H54 (cell line): ENCODE measurements at regions not wholly inside any gene's neighbourhood (a gene's known extent, or its start where the extent isn't known, plus 50 kb on each side); places are given as distances from the start of the nearest gene placed in this dataset.
"Not testable (repeated sequence)": the region's sequence is repeated elsewhere in the genome, so short reads cannot be mapped to it uniquely, and the experiment has no call there.

Experiments used
- DNase-seq: peaks from one replicate; pipeline ENCODE4 v3.0.0; 2011; ENCODE audit warnings: low spot score, mixed read lengths; ENCODE audit not compliant: insufficient read length
- FAIRE-seq: peaks from 3 replicates; lab custom pipeline; 2011; peaks lifted over from hg19 to GRCh38; lab: Jason Lieb, UNC
- POLR2A ChIP-seq: IDR thresholded peaks from 2 replicates; pipeline ENCODE4 v1.6.1; 2011; ENCODE audit warnings: low read depth, mild to moderate bottlenecking, low read length

- DNase-seq, result no peak
- no peak for FAIRE-seq
- TF ChIP-seq POLR2A, result no peak
These were observed 178.9 kb downstream of the RTP5 start for GRCh38 chr2:242048479-242048878.

DNA sequence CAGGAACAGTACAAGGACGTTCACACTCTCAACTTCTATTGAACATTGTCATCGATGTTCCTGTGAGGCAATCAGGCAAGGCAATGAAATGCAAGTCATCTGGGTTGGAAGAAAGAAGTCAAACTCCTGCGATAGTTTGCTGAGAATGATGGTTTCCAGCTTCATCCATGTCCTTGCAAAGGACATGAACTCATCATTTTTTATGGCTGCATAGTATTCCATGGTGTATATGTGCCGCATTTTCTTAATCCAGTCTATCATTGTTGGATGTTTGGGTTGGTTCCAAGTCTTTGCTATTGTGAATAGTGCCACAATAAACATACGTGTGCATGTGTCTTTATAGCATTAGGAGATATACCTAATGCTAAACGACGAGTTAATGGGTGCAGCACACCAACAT lies 180.0 kb downstream of the RTP5 start:
- not testable (repeated sequence) for FAIRE-seq, DNase-seq

DNA sequence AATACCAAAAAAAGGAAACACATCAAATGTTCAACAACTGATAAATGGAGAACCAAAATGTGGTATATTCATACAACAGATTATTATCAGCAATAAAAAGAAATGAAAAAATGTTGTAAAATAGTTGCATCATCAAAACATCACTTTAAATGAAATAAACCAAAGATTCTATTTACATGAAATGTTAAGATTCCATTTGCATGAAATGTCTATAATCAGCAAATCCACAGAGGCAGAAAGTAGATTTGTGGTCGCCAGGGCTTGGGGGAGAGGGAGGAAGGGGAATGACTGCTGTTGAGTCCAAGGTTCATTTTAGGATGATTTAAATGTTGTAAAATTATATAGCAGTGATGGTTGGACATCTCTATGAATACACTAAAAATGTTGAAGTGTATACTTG lies 181.9 kb downstream of the RTP5 start:
- no peak for FAIRE-seq
- no peak for DNase-seq
- no peak for TF ChIP-seq POLR2A

GRCh38 chr2:242052421-242052820 lies 182.9 kb downstream of the RTP5 start:
- no peak for TF ChIP-seq POLR2A
- DNase-seq (no peak), FAIRE-seq (no peak)

GRCh38 chr2:242053921-242054320 lies 184.4 kb downstream of the RTP5 start:
- no peak for DNase-seq
- FAIRE-seq, result no peak

DNA sequence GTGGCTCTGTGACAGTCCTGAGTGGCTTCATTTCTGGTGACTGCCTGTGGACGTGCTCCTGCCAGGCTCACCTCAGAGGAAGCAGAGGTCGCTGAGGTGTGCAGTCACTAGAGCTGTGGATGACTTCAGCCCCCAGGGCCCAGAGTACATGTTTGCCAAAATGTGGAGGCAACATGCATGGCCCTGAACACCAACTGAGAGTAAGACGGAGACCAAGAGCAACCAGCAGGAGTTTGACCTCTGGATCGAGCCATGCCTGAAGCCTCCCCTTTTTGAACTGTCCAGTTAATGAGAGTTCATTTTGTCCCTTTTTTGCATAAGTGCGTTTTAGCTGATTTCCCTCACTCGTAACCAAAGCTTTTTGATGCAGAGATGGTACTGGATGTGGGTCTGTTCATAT lies 184.9 kb downstream of the RTP5 start:
- DNase-seq (no peak), FAIRE-seq (no peak)

More at GRCh38 chr2:242053921-242054320, 184.4 kb downstream of the RTP5 start:
- TF ChIP-seq POLR2A, result no peak

GRCh38 chr2:242054881-242055801 lies 185.6 kb downstream of the RTP5 start:
- no peak for DNase-seq
- no peak for TF ChIP-seq POLR2A
- FAIRE-seq, result no peak

More for the DNA sequence above, 184.9 kb downstream of the RTP5 start:
- TF ChIP-seq POLR2A, result no peak

DNA sequence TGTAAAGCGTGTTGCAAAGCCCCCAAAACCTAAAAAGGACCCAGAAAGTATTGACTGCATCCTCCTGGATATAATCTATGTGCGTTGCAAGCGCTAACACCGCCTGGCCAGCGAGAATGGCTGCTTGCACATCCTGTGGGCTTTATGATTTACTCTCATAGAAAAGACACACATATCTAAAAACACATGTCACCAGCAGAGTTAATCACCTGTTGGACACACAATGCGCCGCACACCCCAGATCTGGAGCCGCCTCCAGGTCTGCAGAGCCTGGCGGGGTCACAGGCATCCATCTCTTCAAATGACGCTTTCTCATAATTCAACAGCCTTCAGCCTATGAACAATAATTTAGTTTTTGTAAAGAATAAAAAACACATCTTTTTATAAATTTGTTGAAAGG lies 186.5 kb downstream of the RTP5 start:
- no peak for FAIRE-seq
- no peak for TF ChIP-seq POLR2A
- no peak for DNase-seq

DNA sequence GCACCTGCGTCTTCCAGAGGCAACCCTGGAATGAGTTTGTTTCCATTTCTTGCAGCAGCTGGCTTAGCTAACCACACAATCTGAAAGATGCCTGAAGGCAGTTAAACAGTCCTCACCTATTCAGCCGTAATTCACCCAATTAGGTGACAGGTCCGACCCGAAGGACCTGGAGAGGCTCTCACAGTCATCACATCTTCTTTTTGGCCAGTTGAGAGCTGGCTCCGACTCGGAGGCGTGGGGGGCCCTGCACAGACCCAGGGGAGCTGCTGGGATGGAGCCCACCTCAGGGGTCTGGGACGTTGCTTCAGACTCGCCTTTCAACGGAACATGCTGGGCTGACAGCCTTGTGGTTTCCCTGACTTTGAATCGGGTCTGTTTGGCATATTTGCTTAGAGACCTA lies 187.3 kb downstream of the RTP5 start:
- DNase-seq (no peak), FAIRE-seq (no peak)
- TF ChIP-seq POLR2A, result no peak

- TF ChIP-seq POLR2A, result no peak
These were observed 188.0 kb downstream of the RTP5 start for GRCh38 chr2:242057379-242058040.

GRCh38 chr2:242058116-242058680 lies 188.7 kb downstream of the RTP5 start:
- FAIRE-seq, result no peak
- TF ChIP-seq POLR2A, result no peak
- DNase-seq, result no peak

More at GRCh38 chr2:242057379-242058040, 188.0 kb downstream of the RTP5 start:
- FAIRE-seq (no peak), DNase-seq (no peak)

DNA sequence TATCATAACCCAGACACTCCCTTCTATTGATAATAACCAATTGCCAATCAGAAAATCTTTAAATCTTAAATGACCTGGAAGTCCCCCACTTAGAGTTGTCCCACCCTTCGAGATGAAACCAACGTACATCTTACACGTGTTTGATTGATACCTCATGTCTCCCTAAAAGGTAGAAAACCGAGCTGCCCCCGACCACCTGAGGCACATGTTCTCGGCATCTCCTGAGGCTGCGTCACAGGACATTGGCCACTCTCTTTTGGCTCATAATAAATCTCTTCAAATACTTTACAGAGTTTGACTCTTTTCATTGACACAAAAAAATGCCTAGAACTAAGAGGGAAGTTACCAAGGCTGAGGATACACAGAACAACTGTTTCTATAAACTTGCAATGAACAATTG lies 190.0 kb downstream of the RTP5 start:
- no peak for TF ChIP-seq POLR2A
- no peak for FAIRE-seq
- DNase-seq, result no peak

DNA sequence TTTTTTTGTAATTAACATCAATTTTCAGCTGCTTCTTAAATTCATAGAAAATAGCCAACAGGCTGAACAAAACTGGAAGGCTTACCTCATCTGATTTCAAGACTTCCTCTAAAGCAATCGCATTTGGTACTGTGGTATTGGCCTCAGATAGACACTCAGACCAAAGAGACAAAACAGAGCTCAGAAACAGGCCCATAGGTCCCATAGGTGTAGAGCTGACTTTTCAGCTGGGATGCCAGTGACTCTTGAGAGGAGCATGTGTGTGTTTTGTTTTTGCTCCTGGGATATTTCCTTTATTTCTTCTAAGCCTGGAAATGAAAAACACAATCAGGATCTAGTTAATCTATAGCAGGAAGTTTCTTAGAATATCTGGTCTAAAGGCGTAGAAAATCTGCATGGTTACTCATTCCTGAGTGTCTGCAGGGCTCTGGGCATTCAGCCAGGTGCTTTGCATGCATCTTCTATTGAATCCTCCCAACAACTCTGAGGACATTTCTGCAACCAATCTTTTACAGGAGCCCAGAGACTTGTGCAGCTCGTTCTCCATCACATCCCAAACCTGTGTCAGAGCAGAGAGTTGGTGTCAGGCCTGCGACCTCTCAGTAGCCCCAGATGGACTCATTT lies 190.8 kb downstream of the RTP5 start:
- no peak for TF ChIP-seq POLR2A
- FAIRE-seq (no peak), DNase-seq (no peak)

DNA sequence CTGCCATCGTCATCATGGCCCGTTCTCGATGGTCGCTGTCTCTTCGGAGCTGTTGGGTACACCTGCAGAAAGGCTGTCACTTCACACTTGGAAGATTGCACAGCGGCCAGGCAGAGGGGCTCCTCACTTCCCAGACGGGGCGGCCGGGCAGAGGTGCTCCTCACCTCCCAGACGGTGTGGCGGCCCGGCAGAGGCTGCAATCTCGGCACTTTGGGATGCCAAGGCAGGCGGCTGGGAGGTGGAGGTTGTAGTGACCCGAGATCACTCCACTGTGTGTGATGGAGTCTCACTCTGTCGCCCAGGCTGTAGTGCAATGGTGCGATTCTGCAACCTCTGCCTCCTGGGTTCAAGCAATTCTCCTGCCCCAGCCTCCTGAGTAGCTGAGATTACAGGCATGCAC lies 192.4 kb downstream of the RTP5 start:
- not testable (repeated sequence) for DNase-seq, FAIRE-seq
